ENCODE measurements at regions not wholly inside any gene's neighbourhood (a gene's known extent, or its start where the extent isn't known, plus 50 kb on each side); places are given as distances from the start of the nearest gene placed in this dataset.

DNA sequence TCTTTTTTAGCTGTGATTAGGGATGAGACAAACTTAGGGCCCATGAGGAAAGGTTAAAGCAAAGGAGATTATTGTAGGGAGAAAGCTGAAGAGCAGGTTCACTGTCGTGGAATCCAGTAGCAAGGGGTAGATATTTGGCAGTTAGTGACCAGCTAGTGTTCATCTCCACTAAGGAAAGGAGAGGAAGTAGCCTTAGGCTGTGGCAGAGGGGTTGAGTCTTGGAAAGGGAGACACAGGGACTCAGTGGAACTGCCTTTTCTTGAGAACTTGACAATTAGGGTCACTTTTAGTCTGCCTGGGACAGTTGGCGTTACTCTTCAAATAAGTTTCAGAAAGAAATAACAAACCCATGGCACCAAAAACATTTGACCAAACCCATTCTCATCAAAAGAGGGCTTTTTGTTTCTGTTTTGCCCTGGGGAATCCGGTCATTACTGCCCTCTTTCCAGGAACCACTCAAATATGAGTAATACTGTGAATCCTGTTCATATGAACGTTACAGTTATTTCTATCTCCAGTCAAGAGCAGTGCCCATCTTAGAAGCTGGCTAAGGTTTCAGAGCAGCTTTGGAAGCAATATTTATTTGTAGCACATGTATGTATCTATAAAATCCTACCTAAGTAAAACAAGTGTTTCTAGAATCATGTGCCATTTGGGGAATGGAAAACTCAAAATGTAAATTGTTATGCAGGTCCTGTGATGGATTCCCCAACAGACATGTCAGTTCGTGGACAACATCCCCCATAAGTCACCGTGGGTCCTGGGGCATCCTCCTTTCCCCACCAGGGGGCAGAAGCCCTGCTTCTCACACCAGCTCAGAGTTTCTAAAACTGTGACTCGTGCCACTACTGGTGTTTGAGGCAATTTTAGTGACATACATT is 77.3 kb upstream of the PHLPP1 start:
- TF ChIP-seq YY1 (IDR thresholded peaks at IDR 0.05) (no peak), NR2F2 (IDR thresholded peaks at IDR 0.05) (no peak), FOXA1 (IDR thresholded peaks at IDR 0.05) (no peak), JUND (IDR thresholded peaks at IDR 0.05) (no peak), EGR1 (IDR thresholded peaks at IDR 0.05; ENCODE audit: low read depth in 2 of 2) (no peak), FOXA2 (IDR thresholded peaks at IDR 0.05) (no peak), RAD21 (IDR thresholded peaks at IDR 0.05) (peak; percentile 76 to 91), ZBTB33 (IDR thresholded peaks at IDR 0.05) (no peak), HNF4G (IDR thresholded peaks at IDR 0.05) (no peak), GABPA (IDR thresholded peaks at IDR 0.05 in 1 of 2, conservative IDR thresholded peaks at IDR 0.05 in 1 of 2) (no peak), CTCF (IDR thresholded peaks at IDR 0.05; ENCODE audit: low read depth, low read length, missing input control) (peak; percentile 58), TAF1 (conservative IDR thresholded peaks at IDR 0.05) (no peak), SP1 (IDR thresholded peaks at IDR 0.05) (no peak)
- no peak overlapping the region for H3K27ac ChIP-seq (ENCODE audit: low read depth in 1 of 2, low read length in 2 of 2)
- no peaks in the 10 kb centered on the region for H3K36me3 ChIP-seq (ENCODE audit: control insufficient read depth in 4 of 4, insufficient read depth in 3 of 4, low read depth in 1 of 4, low read length in 3 of 4)
- H3K27me3 ChIP-seq (ENCODE audit: control insufficient read depth in 4 of 4, insufficient read depth in 4 of 4, low read length in 3 of 4): no peaks in the 10 kb centered on the region
- no peaks in the 10 kb centered on the region for H3K9me3 ChIP-seq (ENCODE audit: control insufficient read depth in 4 of 4, low read length in 3 of 4)
- no peak overlapping the region for H3K9ac ChIP-seq (ENCODE audit: low read depth in 1 of 2, low read length in 2 of 2)
- H3K4me1 ChIP-seq (ENCODE audit: control insufficient read depth in 4 of 4, insufficient read depth in 4 of 4, low read length in 3 of 4): peaks cover 2 to 10% (median 6%) of the 10 kb centered on the region in 4 donors
- 58% methylated on average over 7 of the region's 7 CpGs for WGBS
- no peak overlapping the region for H3K4me3 ChIP-seq (ENCODE audit: low read depth in 1 of 3, low read length in 3 of 3)
- peak; percentile 51 for DNase-seq (ENCODE audit: low spot score)

GRCh38 chr18:62643181-62643580 is 72.2 kb upstream of the PHLPP1 start:
- Histone ChIP-seq H3K27ac (ENCODE audit: low read depth in 1 of 2, low read length in 2 of 2) (no peak overlapping the region), H3K4me1 (ENCODE audit: control insufficient read depth in 4 of 4, insufficient read depth in 4 of 4, low read length in 3 of 4) (peaks cover 0 to 4% (median 0%) of the 10 kb centered on the region in 4 donors), H3K27me3 (ENCODE audit: control insufficient read depth in 4 of 4, insufficient read depth in 4 of 4, low read length in 3 of 4) (no peaks in the 10 kb centered on the region), H3K9me3 (ENCODE audit: control insufficient read depth in 4 of 4, low read length in 3 of 4) (no peaks in the 10 kb centered on the region), H3K4me3 (ENCODE audit: low read depth in 1 of 3, low read length in 3 of 3) (no peak overlapping the region), H3K36me3 (ENCODE audit: control insufficient read depth in 4 of 4, insufficient read depth in 3 of 4, low read depth in 1 of 4, low read length in 3 of 4) (no peaks in the 10 kb centered on the region), H3K9ac (ENCODE audit: low read depth in 1 of 2, low read length in 2 of 2) (no peak overlapping the region)
- no peak for DNase-seq (ENCODE audit: low spot score)
- WGBS: 75% methylated on average over 5 of the region's 5 CpGs
- TF ChIP-seq ZBTB33 (IDR thresholded peaks at IDR 0.05) (no peak), RAD21 (IDR thresholded peaks at IDR 0.05) (no peak), REST (IDR thresholded peaks at IDR 0.05) (no peak), YY1 (IDR thresholded peaks at IDR 0.05) (no peak), TAF1 (conservative IDR thresholded peaks at IDR 0.05) (no peak), HNF4G (IDR thresholded peaks at IDR 0.05) (no peak), CTCF (IDR thresholded peaks at IDR 0.05; ENCODE audit: low read depth, low read length, missing input control) (no peak), FOXA2 (IDR thresholded peaks at IDR 0.05) (no peak), NR2F2 (IDR thresholded peaks at IDR 0.05) (no peak)
- TF ChIP-seq, protein P1, sequence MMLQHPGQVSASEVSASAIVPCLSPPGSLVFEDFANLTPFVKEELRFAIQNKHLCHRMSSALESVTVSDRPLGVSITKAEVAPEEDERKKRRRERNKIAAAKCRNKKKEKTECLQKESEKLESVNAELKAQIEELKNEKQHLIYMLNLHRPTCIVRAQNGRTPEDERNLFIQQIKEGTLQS (IDR thresholded peaks at IDR 0.05): no peak
